ENCODE measurements at regions not wholly inside any gene's neighbourhood (a gene's known extent, or its start where the extent isn't known, plus 50 kb on each side); places are given as distances from the start of the nearest gene placed in this dataset.
"Not testable (repeated sequence)": the region's sequence is repeated elsewhere in the genome, so short reads cannot be mapped to it uniquely, and the experiment has no call there.

DNA sequence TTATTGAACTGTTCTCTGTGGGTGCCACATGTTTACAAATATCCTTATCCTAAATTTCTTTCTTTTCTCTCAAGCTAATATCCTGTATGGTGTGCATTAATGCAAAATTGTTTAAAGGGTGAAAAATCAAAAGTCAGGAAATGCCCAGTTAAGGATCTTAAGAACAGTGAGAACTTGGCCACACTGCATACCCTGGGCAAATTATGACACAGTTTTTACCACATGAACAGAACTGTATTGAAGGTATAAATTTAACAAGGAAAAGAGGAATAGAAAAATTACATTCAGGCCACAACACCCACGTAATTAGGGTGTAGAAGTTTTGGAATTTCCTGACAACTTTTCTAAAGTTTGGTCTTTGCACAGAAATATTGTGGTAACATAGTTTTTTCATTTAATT is 94.4 kb upstream of the HCCS start:
- no peak overlapping the region for H3K4me2 ChIP-seq (ENCODE audit: insufficient read depth, low read length)
- no peaks in the 10 kb centered on the region for H4K20me1 ChIP-seq (ENCODE audit: insufficient read depth, low read length)
- ATAC-seq (ENCODE audit: insufficient read depth, low read depth) (no peak), DNase-seq (no peak)
- H3K4me3 ChIP-seq (ENCODE audit: low read depth in 1 of 2, low read length in 2 of 2): no peak overlapping the region
- H3K9ac ChIP-seq (ENCODE audit: low read depth, low read length): no peak overlapping the region
- H3K36me3 ChIP-seq (ENCODE audit: insufficient read depth, low read length): no peaks in the 10 kb centered on the region
- no peak overlapping the region for H3K27ac ChIP-seq (ENCODE audit: low read length)
- no peaks in the 10 kb centered on the region for H3K9me3 ChIP-seq (ENCODE audit: insufficient read depth, low read length, severe bottlenecking)
- H3K79me2 ChIP-seq (ENCODE audit: insufficient read depth, low read length): no peaks in the 10 kb centered on the region
- TF ChIP-seq, protein P1, sequence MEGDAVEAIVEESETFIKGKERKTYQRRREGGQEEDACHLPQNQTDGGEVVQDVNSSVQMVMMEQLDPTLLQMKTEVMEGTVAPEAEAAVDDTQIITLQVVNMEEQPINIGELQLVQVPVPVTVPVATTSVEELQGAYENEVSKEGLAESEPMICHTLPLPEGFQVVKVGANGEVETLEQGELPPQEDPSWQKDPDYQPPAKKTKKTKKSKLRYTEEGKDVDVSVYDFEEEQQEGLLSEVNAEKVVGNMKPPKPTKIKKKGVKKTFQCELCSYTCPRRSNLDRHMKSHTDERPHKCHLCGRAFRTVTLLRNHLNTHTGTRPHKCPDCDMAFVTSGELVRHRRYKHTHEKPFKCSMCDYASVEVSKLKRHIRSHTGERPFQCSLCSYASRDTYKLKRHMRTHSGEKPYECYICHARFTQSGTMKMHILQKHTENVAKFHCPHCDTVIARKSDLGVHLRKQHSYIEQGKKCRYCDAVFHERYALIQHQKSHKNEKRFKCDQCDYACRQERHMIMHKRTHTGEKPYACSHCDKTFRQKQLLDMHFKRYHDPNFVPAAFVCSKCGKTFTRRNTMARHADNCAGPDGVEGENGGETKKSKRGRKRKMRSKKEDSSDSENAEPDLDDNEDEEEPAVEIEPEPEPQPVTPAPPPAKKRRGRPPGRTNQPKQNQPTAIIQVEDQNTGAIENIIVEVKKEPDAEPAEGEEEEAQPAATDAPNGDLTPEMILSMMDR (IDR thresholded peaks at IDR 0.05; ENCODE audit: borderline replicate concordance, extremely low read depth, low read length, poor library complexity, severe bottlenecking): no peak
- TF ChIP-seq EZH2 (IDR thresholded peaks at IDR 0.05; ENCODE audit: borderline replicate concordance, low read depth, low read length, severe bottlenecking): no peak
- H3K27me3 ChIP-seq (ENCODE audit: insufficient read depth, low read length, poor library complexity): no peaks in the 10 kb centered on the region
- no peak overlapping the region for H2AFZ ChIP-seq (ENCODE audit: low read depth, low read length)
- H3K4me1 ChIP-seq (ENCODE audit: insufficient read depth, low read length): no peaks in the 10 kb centered on the region

DNA sequence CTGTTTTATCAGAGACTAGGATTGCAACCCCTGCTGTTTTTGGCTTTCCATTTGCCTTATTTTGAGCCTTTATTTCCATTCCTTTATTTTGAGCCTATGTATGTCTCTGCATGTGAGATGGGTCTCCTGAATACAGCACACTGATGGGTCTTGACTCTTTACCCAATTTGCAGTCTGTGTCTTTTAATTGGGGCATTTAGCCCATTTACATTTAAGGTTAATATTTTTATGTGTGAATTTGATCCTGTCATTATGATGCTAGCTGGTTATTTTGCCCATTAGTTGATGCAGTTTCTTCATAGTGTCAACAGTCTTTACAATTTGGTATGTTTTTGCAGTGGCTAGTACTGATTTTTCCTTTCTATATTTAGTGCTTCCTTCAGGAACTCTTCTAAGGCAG is 88.5 kb upstream of the HCCS start:
- ATAC-seq (ENCODE audit: insufficient read depth, low read depth); H4K20me1 ChIP-seq (ENCODE audit: insufficient read depth, low read length); H3K4me2 ChIP-seq (ENCODE audit: insufficient read depth, low read length); DNase-seq; H3K4me1 ChIP-seq (ENCODE audit: insufficient read depth, low read length); H3K4me3 ChIP-seq (ENCODE audit: low read depth in 1 of 2, low read length in 2 of 2); H3K36me3 ChIP-seq (ENCODE audit: insufficient read depth, low read length); H3K27ac ChIP-seq (ENCODE audit: low read length); H3K9me3 ChIP-seq (ENCODE audit: insufficient read depth, low read length, severe bottlenecking); H2AFZ ChIP-seq (ENCODE audit: low read depth, low read length); H3K27me3 ChIP-seq (ENCODE audit: insufficient read depth, low read length, poor library complexity); H3K9ac ChIP-seq (ENCODE audit: low read depth, low read length); H3K79me2 ChIP-seq (ENCODE audit: insufficient read depth, low read length): not testable (repeated sequence)

DNA sequence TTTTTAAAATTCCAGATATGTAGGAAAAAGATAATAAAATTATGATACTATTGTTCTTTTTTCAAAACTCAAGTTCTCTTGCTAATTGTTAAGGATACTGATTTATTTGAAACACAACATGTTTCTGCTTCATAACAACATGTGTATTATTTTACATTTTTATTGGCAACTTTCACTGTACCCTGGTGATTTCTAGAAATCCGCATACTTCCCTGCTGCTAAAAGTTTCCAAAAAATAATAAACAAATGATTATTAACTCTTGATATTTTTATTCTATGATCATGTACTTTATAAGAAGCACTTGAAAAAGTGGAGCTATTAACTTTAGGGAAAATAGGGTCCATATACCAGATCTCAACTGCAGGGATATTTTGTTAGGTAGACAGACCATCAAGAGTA is 71.2 kb upstream of the HCCS start:
- H3K4me2 ChIP-seq (ENCODE audit: insufficient read depth, low read length): no peak overlapping the region
- H2AFZ ChIP-seq (ENCODE audit: low read depth, low read length): no peak overlapping the region
- no peaks in the 10 kb centered on the region for H3K36me3 ChIP-seq (ENCODE audit: insufficient read depth, low read length)
- no peaks in the 10 kb centered on the region for H3K27me3 ChIP-seq (ENCODE audit: insufficient read depth, low read length, poor library complexity)
- no peak for ATAC-seq (ENCODE audit: insufficient read depth, low read depth)
- TF ChIP-seq, protein P1 (IDR thresholded peaks at IDR 0.05; ENCODE audit: borderline replicate concordance, extremely low read depth, low read length, poor library complexity, severe bottlenecking): no peak
- TF ChIP-seq EZH2 (IDR thresholded peaks at IDR 0.05; ENCODE audit: borderline replicate concordance, low read depth, low read length, severe bottlenecking): no peak
- no peak overlapping the region for H3K27ac ChIP-seq (ENCODE audit: low read length)
- no peak overlapping the region for H3K9ac ChIP-seq (ENCODE audit: low read depth, low read length)
- no peaks in the 10 kb centered on the region for H3K9me3 ChIP-seq (ENCODE audit: insufficient read depth, low read length, severe bottlenecking)
- H3K4me1 ChIP-seq (ENCODE audit: insufficient read depth, low read length): no peaks in the 10 kb centered on the region
- no peak for DNase-seq
- H3K4me3 ChIP-seq (ENCODE audit: low read depth in 1 of 2, low read length in 2 of 2): no peak overlapping the region
- no peaks in the 10 kb centered on the region for H3K79me2 ChIP-seq (ENCODE audit: insufficient read depth, low read length)
- H4K20me1 ChIP-seq (ENCODE audit: insufficient read depth, low read length): no peaks in the 10 kb centered on the region

DNA sequence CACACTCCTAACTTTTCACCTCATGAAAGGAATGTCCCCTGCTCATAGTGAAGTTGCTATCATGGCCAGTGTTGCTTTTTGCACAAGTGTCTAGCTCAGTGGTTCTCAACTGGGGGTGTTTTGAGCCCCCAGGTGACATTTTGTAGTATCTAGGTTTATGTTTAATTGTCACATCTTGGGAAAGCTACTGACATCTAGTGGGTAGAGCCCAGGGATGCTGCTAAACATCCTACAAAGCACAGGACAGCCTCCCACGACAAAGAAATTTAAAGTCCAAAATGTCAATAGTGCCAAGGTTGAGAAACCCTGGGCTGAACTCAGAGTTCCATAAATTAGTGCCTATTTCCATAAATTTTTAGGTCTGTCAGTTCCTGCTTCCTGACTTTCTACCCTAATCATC is 70.7 kb upstream of the HCCS start:
- DNase-seq: no peak
- H3K4me3 ChIP-seq (ENCODE audit: low read depth in 1 of 2, low read length in 2 of 2): no peak overlapping the region
- H2AFZ ChIP-seq (ENCODE audit: low read depth, low read length): no peak overlapping the region
- H3K79me2 ChIP-seq (ENCODE audit: insufficient read depth, low read length): no peaks in the 10 kb centered on the region
- no peak overlapping the region for H3K9ac ChIP-seq (ENCODE audit: low read depth, low read length)
- no peaks in the 10 kb centered on the region for H3K36me3 ChIP-seq (ENCODE audit: insufficient read depth, low read length)
- no peaks in the 10 kb centered on the region for H4K20me1 ChIP-seq (ENCODE audit: insufficient read depth, low read length)
- no peak for ATAC-seq (ENCODE audit: insufficient read depth, low read depth)
- H3K4me2 ChIP-seq (ENCODE audit: insufficient read depth, low read length): no peak overlapping the region
- H3K27ac ChIP-seq (ENCODE audit: low read length): no peak overlapping the region
- H3K27me3 ChIP-seq (ENCODE audit: insufficient read depth, low read length, poor library complexity): no peaks in the 10 kb centered on the region
- H3K9me3 ChIP-seq (ENCODE audit: insufficient read depth, low read length, severe bottlenecking): no peaks in the 10 kb centered on the region
- H3K4me1 ChIP-seq (ENCODE audit: insufficient read depth, low read length): no peaks in the 10 kb centered on the region
- TF ChIP-seq, protein P1 (IDR thresholded peaks at IDR 0.05; ENCODE audit: borderline replicate concordance, extremely low read depth, low read length, poor library complexity, severe bottlenecking): no peak
- no peak for TF ChIP-seq EZH2 (IDR thresholded peaks at IDR 0.05; ENCODE audit: borderline replicate concordance, low read depth, low read length, severe bottlenecking)

All from DND-41 (cell line).